GM19397 (cell line): ENCODE measurements at regions not wholly inside any gene's neighbourhood (a gene's known extent, or its start where the extent isn't known, plus 50 kb on each side); places are given as distances from the start of the nearest gene placed in this dataset.
A peak's percentile ranks its signal among the peaks of the same experiment; 100 is the strongest.

Experiments
- ATAC-seq: cut with Tn5 transposase; IDR thresholded peaks from one replicate; pipeline ENCODE4 v1.9.1; 2021; ENCODE audit warnings: mild to moderate bottlenecking, moderate library complexity; ENCODE audit not compliant: unreplicated experiment

DNA sequence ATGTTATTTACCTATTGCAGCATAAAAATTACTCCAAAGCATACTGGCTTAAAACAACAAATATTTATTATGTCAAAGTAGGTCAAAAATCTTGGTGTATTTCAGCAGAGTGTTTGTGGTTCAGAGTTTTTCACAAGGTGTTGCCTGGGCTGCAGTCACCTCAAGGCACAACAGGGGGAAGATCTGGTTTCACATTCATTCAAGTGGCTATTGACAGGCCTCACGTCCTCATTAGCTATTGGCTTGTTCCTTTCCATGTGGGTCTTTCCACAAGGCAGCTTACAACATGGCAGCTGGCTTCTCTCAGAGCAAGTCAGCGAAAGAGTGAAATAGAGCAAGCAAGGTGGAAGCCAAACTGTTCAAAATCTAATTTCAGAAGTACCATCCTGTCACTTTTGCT, 602.9 kb downstream of the OLFM4 start:
- no peak for ATAC-seq

DNA sequence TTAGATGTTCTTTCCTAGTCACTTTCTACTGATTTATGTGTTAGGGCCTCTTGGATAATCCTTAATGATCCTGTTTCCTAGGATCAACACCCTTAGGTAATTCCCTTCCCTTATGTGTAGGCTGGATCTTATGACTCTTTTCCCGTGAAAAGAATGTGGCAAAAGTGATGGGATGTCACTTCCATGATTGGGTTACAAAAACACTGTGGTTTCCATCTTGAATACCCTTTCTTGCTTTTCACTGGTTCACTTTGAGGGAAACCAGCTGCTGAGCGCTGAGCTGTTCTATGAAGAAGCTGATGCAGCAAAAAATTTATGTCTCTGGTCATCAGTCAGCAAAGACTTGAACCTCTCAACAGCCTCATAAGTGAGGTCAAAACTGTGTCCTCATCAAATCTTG, 609.4 kb downstream of the OLFM4 start:
- ATAC-seq: no peak

DNA sequence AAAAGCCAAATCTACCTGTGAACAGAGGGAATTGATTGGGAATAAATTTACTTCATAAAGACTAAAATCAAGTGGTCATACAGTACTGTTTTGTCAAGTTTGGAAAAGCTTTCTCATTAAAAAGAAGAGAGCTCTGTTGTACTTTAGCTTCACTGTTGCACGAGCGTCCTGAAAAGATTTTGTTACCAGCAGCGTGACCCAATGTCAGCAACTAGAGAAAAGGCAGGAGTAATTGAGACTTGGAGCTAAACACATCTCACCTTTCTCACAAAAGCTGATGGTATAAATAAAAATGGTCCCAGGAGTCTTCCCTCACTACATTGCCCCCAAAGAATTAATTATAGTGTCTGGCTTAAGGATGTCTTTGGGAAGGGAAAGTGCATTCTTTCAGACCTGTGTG, 613.7 kb downstream of the OLFM4 start:
- ATAC-seq: no peak

DNA sequence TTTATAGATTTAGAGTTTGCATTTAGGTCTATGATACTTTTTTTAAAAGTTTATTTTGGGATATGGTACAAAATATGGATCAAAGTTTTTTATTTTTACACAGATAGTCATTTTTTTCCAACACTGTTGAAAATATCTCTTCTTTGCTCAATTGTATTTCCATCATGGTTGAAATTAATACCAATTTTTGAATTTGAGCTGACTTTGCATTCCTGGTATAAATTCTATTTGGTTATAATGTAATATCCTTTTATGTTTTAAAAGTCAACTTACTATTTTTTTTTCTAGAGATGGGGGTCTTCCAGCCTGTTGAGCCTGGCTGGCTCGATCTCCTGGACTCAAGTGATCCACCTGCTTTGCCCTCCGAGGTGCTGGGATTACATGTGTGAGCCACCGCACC, 620.1 kb downstream of the OLFM4 start:
- no peak for ATAC-seq

DNA sequence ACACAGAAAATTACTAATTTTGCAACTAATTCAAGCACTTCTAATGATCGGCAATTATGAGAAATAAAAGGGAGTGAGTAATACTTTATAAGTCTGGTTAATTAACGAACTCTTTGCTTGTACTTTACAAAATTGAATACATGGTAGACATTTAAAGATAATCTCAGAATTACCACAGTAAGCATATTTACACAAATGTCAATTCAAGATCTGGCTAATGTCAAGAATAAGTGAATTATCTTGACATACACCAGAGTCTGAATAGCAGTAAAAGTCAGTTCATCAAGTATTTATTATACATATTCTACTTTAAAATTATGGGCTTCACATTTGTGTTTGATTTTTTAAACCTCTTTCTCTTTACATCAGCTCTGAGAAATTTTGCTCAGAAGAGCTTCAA, 643.4 kb downstream of the OLFM4 start:
- no peak for ATAC-seq

DNA sequence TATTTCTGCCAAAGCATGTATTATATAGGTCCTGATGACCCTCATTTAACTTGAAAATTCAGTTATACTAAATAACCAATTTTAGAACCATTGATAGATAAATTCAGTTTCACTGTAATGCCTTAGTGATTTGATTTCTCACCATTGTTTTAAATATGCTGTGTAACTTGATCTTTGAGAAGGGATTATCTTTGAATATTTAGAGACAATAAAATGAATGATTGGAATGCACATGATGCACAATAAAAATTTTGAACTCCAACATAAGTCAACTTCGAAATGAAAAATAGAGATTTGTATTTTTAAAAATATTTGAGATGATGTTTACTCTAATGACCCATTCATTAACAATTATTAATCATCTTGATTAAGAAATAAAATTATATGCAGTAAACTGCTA, 654.5 kb downstream of the OLFM4 start:
- ATAC-seq: no peak

DNA sequence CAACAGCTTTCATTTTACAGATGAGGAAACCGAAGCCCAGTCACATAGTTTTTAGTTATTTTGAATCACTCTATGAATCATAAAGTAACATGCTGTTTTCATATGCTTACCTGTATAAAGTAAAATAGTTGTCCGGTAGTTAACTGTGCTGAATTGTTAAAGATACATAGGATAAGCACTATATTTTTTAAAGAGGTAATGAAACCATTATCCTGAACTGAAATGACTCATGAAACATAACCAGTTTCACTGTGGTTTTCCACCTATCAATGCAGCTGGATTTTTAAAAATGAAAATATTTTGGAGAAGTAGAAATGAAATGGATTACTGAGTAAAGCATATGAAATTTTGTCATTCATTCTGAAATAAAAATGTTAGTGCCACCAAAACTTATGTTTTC, 655.0 kb downstream of the OLFM4 start:
- no peak for ATAC-seq

DNA sequence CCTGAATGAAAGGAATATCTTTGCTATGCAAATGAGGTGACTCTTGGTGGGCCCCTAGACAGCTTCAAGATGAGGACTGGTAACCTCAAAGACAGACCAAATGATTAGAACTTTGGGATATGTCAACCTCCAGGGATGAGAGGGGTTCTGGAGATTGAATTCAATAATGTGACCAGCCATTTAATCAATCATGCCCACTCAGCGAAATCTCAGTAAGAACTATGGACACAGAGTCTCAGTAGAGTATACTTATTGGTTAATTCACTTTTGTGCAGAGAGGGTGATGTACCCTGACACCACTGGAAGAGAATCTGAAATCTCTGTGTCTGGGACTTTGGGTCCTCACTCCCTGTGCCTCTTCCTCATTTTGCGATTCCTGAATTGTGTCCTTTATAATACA, 662.8 kb downstream of the OLFM4 start:
- ATAC-seq: no peak

DNA sequence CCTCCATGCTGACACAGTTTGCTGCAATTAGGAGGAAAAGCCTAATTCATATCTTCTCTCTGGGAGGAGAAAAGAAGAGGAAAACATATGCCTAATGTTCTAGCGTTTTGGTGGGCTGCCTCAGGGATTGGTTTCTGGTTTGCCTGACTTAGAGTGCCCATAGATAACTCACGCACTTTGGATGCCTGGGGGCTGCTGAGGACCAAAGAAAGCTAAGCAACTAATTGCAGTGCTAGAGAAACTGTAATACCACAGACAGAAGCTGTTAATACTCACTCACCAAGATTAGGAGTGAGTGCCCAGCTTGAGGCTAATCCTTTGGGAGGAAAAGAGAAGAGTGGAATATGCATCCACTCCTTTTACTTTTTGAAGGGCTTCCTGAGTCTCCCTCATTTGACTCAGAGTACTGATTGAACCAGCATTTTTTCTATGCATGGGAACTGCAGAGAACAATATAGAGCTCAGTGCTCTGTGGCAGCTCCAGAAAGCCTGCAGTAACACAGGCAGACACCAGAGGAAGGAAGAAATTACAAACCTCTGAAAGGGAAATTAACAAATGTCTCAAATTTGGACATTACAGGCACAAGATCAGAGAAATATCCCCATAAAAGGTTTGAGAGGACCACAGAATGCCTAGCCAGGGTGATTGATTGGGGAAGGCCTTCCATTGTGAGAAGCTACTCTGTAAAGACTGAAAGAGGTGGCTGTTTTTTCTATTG, 666.4 kb downstream of the OLFM4 start:
- no peak for ATAC-seq

DNA sequence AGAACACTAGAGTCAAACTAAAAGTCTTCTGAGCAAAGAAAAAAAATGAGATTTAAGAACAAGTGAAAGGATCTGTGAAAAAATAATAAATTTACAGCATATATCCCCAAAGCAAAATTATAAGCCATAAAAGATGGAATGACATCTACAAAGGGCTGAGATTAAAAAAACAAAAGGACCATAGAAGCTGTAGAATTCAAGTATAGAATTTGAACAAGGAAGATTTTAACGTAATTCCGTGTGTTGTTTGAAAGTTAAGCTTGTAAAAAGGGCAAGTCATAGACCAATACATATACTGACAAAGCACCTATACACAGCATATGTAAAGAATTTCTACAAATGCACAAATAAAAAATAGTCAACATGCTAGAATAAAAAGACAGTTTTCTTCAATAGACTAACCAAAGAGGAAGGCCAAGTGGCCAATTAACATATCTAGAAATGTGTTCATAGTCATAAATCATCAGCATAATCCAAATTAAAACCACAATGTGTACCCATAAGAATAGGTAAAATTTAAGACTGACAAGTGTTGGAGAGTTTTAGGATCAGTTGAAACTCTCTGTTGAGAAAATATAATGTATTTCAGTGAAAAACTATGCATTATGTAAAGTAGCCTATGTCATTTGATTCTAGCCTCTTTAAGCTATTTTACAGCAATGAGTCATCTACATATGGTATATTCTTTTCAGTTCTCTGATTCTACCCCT, 674.9 kb downstream of the OLFM4 start:
- no peak for ATAC-seq

DNA sequence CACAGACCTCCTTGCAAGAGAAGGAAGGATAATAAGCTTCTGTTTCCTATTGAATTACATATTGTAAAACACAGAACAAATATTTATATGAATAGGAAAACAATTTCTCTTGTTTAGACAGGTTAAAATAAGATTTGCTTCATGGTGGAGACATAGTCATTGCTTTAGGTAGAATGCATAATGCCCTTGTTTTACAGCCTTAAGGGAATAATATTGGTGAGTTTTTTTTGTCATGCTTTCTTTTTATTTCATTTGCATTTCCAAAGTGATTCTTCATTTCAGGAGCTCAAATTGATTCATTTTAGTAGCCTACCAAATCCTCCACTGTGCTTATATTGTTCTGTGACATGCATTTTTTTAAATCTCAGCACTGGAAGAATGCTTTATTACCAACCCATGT, 690.7 kb downstream of the OLFM4 start:
- no peak for ATAC-seq

DNA sequence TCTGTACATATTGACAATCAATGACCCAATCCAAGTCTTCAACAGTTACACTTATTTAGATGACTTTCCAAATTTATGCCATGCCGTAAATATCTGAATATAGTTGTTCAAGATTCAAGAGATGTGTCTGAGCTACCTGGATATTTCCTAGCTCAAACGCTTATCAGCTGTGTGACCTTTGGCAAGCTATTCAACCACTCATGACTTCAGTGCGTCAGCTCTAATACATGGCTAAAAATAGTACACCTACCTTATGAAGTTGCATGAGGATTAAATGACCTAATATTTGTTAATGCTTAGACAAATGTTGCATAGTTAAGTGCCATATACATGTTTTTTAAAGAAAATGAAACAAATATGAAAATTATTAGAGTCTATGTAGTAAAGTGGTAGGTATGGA, 704.1 kb downstream of the OLFM4 start:
- no peak for ATAC-seq

DNA sequence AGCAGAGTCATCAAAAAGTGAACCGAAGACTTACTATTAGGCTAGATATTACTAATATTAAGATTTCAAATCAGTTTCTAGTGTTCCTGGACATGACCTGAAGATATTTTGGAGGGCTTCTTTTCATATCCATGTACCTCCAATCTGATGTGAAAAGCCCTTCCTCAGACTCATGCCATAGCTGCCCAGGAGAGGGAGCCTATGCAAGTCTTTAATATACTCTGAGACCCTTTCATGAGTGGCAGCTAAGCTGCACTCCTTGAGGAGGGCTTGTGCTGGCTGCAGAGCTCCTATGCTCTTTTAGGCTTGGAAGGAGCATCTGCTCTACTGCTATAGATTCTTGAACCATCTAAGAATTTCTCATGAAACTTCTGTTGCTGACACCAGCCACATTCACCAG, 715.3 kb downstream of the OLFM4 start:
- ATAC-seq: no peak

DNA sequence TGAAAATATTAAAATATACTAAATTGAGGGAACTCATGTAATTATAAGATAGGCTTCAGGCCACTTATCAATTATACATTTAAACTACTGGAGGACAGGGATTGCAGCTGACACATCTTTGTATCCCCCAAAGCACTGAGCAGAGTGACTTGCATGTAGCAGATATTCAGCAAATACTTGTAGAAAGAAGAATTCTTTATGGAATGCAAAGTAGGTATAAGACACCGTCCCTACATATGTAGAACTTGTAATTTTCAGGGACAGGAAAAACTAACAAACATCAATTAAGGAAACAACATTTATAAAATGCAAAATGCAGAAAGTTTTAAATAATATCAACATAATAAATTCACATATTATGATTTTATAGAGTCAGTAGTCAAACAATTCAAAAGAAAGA, 719.2 kb downstream of the OLFM4 start:
- ATAC-seq: no peak

DNA sequence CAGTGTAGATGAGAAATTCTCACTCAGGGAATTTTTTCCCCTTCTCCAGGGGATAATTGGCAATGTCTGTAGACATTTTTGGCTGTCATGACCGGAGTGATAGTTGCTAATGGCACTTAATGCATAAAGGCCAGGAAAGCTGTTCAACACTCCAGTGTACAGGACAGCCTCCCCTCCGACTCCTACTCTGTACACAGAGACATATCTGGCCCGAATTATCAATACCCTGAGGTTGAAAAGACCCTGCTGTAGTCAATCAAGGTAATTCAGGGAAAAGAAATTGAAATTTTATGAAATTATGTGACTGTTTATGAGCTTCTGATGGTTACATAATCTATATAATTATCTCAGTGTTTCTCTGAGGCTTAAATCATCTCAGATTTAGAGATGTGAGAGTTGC, 720.7 kb downstream of the OLFM4 start:
- no peak for ATAC-seq

DNA sequence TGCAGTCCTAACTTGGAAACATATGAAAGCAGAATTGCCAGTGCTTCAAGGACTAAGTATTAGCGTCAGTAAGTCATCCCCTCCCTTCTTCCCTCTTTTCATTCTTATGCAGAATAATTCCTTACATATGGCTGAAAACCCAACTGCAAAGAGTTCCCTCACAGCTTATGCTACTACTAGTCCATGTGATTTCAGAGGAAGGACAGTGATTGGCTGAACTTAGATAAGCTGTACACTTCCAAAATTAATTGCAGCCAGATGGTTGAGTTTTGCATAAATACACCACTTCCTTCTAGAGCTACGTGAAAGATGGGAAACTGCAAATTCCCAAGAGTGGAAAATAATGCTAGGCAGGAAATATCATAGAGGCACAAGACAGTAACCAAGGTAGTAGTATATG, 730.4 kb downstream of the OLFM4 start:
- no peak for ATAC-seq

DNA sequence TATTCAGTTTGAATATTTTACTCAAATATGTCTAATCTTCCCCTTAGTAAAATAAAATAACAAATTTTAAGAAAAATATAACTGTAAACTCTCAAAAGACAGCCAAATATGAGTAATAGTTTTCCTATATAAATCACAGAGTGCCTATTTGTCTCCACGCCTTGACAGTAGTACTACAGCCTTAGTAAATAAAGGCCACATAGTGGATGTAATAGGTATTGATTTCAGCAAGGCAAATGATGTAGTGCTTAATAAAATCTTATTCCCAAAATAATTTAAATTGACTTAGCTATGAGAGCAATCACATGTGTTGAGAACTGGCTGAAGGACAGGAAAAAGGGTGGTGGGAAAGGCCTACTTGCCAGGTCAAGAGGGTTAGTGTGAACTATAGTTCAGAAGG, 747.2 kb downstream of the OLFM4 start:
- no peak for ATAC-seq

DNA sequence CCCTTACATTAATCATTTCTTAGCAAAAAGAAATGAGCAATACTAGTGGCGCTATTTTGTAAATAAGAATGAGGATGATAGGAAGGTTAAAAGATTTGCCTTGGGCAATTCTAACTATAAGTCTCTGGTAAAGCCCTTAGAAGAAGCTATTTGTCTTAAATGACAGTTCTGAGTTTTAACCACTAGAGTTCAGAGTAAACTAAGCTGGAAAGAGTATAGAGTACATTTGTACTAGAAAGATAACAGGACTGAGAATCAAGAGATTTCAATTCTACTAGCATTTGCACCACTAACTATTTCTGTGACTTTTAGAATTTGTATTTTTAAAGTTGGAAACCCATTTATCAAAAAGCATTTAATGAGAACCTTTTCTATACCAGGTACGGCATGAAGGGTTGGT, 750.3 kb downstream of the OLFM4 start:
- no peak for ATAC-seq

DNA sequence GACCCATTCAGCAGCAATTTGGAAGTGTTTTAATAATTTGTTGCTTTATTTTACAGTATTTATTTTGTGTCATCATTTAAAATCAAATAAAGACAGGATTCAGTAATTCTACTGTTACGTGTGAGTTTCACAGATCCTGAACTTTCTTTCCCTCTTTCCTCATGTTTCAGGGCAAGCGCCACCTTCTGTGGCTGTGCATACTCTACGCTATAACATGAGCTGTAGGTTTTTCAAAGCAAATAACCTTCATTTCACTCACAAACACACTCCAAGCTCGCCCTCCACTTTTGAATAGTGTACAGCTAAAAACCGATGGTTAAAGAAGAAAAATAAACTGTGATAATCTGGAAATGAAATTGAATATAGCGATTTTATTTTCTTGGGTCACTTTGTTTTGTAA, 753.3 kb downstream of the OLFM4 start:
- ATAC-seq: no peak

DNA sequence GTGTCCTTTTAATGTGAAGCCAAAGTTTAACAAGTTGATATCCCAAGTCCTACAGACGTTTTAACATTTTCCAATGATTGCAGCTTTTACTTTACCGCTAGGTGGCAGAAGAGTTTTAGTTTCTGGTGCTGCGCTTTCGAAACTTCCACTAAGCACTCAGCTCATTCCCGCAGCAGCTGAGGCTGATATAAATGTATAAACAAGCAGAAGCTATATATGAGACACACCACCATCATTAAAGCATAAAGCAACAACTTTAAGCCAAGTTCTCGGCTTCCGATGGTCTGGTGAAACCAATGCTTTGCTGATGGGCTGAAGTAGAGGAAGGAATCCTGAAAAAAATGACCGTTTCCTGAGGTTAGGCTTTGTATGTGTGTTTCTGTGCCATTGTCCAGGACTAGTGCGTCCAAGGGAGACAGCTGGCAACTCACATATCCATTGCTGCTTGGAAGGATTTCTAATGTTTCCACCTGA, 753.9 kb downstream of the OLFM4 start:
- peak; percentile 66 for ATAC-seq

DNA sequence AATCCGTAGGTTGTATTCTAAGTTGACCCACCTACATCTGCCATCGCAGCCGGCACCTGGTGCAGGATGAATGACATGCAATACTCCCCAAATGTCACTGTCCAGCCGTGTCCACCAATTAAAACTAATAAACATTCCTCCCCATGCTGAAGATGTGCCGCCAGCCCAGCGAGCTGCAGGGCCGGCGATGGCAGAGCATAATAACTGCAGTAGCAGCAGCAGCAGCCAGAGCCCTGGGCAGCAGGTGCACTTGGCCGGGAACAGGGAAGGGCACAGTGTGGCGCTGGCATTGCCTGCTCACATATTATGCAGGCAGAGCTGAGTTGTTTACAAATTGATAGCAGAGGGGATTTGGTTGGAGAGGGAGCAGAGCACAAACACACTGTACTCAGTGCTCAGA, 754.9 kb downstream of the OLFM4 start:
- no peak for ATAC-seq

DNA sequence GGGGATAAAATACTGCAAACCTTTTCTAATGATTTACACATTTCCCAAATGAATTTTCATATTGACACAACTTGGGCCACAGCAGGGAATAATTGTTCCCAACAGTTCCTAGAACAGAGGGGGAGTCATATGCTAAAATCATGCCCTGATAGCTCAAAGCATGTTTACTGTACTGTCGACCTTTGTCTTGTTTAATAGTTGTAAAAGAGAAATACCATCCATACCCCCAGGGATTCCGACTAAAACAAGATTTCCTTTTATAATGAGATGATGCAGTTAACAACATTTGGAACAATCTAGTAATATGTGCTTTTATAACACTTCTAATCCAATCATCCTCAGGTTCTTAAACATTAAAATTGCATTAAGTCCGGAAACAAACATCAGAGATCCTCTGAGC, 759.7 kb downstream of the OLFM4 start:
- ATAC-seq: no peak

DNA sequence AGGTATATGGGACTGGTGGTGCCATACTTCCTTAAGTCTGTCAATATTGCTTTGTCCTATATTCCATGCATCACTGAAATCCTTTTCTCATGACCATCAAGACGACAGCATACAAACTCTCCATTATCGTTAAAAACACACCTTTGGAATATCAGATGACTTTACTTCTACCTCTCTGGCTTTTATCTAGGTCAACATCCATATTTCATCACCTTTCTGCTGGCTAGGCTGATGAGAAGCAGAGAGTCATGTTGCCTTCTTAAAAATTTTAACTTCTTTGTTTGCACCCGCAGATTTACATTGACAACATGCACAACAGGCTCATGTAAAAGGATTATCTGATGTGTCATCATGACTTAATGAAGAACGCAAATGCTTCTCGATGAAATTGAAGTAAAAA, 771.4 kb downstream of the OLFM4 start:
- no peak for ATAC-seq
